HG03354 (cell line): ENCODE measurements at regions not wholly inside any gene's neighbourhood (a gene's known extent, or its start where the extent isn't known, plus 50 kb on each side); places are given as distances from the start of the nearest gene placed in this dataset.
"Not testable (repeated sequence)": the region's sequence is repeated elsewhere in the genome, so short reads cannot be mapped to it uniquely, and the experiment has no call there.

Experiments used
- ATAC-seq: cut with Tn5 transposase; IDR thresholded peaks from one replicate; pipeline ENCODE4 v1.9.1; 2021; ENCODE audit warnings: mild to moderate bottlenecking; ENCODE audit not compliant: unreplicated experiment, poor library complexity, severe bottlenecking

DNA sequence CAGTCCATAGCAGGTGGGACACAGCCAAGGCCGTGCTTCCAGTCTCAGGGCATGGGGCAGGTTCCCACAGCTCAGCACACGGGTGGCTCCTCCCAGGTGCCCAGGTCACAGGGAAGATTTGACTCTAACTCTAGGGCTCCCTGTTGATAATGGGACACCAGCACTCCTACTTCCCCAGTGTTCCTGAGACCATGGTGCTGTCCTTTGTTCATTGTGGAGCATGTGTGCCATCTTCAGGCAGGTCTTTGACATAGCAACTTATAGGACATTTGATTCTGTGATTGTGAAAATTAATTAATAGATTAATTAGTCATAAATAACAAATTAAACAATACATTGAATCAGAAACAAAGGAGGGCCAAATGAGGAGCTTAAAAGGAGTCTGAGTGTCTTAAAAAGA lies 635.0 kb downstream of the RPIA start:
- ATAC-seq = not testable (repeated sequence)

DNA sequence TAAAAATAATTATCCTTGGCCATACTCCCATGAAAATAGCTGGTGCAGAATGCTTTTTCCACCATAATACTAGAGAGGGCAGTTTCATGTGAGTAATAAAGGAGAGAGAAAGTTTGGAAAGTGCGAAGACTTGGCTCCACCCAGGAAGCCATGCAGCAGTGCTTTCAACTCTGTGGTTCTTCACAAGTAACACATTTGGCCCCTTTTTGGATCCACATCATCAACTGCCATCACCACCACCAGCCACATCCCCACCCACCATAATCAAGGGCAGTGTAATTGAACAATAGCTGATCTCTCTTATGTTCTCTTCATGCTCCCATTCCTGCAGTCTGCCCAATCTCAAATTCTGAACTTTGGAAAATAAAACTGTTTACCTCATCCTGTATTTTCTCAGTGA lies 637.3 kb downstream of the RPIA start:
- not testable (repeated sequence) for ATAC-seq
